HG02678 (cell line): ENCODE measurements at regions not wholly inside any gene's neighbourhood (a gene's known extent, or its start where the extent isn't known, plus 50 kb on each side); places are given as distances from the start of the nearest gene placed in this dataset.
"Not testable (repeated sequence)": the region's sequence is repeated elsewhere in the genome, so short reads cannot be mapped to it uniquely, and the experiment has no call there.

Experiments
- ATAC-seq: cut with Tn5 transposase; IDR thresholded peaks from one replicate; pipeline ENCODE4 v1.9.1; 2021; ENCODE audit warnings: mild to moderate bottlenecking, moderate library complexity; ENCODE audit not compliant: unreplicated experiment

GRCh38 chr5:51652980-51653379 lies 269.7 kb downstream of the ISL1 start:
- ATAC-seq, result no peak

- ATAC-seq, result no peak
These were observed 274.3 kb downstream of the ISL1 start for GRCh38 chr5:51657340-51658240.

- ATAC-seq, result no peak
These were observed 278.5 kb downstream of the ISL1 start for GRCh38 chr5:51661646-51662265.

GRCh38 chr5:51664491-51665250 lies 281.4 kb downstream of the ISL1 start:
- ATAC-seq, result no peak

- ATAC-seq, result no peak
These were observed 282.0 kb downstream of the ISL1 start for GRCh38 chr5:51665251-51665593.

GRCh38 chr5:51669095-51669494 lies 285.8 kb downstream of the ISL1 start:
- no peak for ATAC-seq

GRCh38 chr5:51678330-51678729 lies 295.1 kb downstream of the ISL1 start:
- ATAC-seq, result no peak

- ATAC-seq, result no peak
These were observed 296.0 kb downstream of the ISL1 start for GRCh38 chr5:51679286-51679685.

- no peak for ATAC-seq
These were observed 301.6 kb downstream of the ISL1 start for GRCh38 chr5:51684794-51685355.

- no peak for ATAC-seq
These were observed 302.2 kb downstream of the ISL1 start for GRCh38 chr5:51685419-51685818.

GRCh38 chr5:51686622-51687021 lies 303.4 kb downstream of the ISL1 start:
- no peak for ATAC-seq

- ATAC-seq, result no peak
These were observed 308.4 kb downstream of the ISL1 start for GRCh38 chr5:51691538-51692079.

- ATAC-seq, result no peak
These were observed 311.6 kb downstream of the ISL1 start for GRCh38 chr5:51694826-51695225.

- ATAC-seq, result no peak
These were observed 312.9 kb downstream of the ISL1 start for GRCh38 chr5:51696122-51696521.

GRCh38 chr5:51702046-51702445 lies 318.8 kb downstream of the ISL1 start:
- not testable (repeated sequence) for ATAC-seq

GRCh38 chr5:51712201-51712600 lies 329.0 kb downstream of the ISL1 start:
- no peak for ATAC-seq

GRCh38 chr5:51715445-51715844 lies 332.2 kb downstream of the ISL1 start:
- not testable (repeated sequence) for ATAC-seq

- no peak for ATAC-seq
These were observed 348.3 kb downstream of the ISL1 start for GRCh38 chr5:51731421-51732029.

- ATAC-seq, result no peak
These were observed 349.1 kb downstream of the ISL1 start for GRCh38 chr5:51732304-51732703.

- no peak for ATAC-seq
These were observed 351.4 kb downstream of the ISL1 start for GRCh38 chr5:51734677-51735076.

- no peak for ATAC-seq
These were observed 362.8 kb downstream of the ISL1 start for GRCh38 chr5:51746023-51746422.
